ENCODE measurements at regions not wholly inside any gene's neighbourhood (a gene's known extent, or its start where the extent isn't known, plus 50 kb on each side); places are given as distances from the start of the nearest gene placed in this dataset.

GRCh38 chr14:29320286-29320685 lies 553.7 kb downstream of the FOXG1 start:
- TF ChIP-seq CTCF (conservative IDR thresholded peaks at IDR 0.05), result no peak
- Histone ChIP-seq H3K9ac (ENCODE audit: extremely low read depth, low read length, poor library complexity, severe bottlenecking) (no peak overlapping the region), H3K4me3 (ENCODE audit: low read length) (no peak overlapping the region), H3K27ac (ENCODE audit: low read depth, low read length) (no peak overlapping the region), H3K27me3 (ENCODE audit: control insufficient read depth, insufficient read depth, low read length, poor library complexity, severe bottlenecking) (no peaks in the 10 kb centered on the region), H3K36me3 (ENCODE audit: control insufficient read depth, insufficient read depth, low read length) (no peaks in the 10 kb centered on the region), H3K4me1 (ENCODE audit: control insufficient read depth, insufficient read depth, low read length) (no peaks in the 10 kb centered on the region), H3K9me3 (ENCODE audit: control insufficient read depth, low read length) (no peaks in the 10 kb centered on the region)
- Mint-ChIP-seq H3K4me1 (no peaks in the 10 kb centered on the region), H3K36me3 (ENCODE audit: low read depth) (no peaks in the 10 kb centered on the region), H3K4me3 (no peak overlapping the region), H3K27ac (no peak overlapping the region), H3K27me3 (ENCODE audit: insufficient read depth) (no peaks in the 10 kb centered on the region), H3K9me3 (peaks cover 3% of the 10 kb centered on the region)
- 100% methylated on average over 1 of the region's 1 CpG; no CpG with 5 or more reads in 1 of the 2 experiments for WGBS, 2 experiments (ENCODE audit: insufficient coverage in 1 of 2, insufficient read length in 1 of 2)
- DNase-seq, result no peak

- Histone ChIP-seq H3K36me3 (ENCODE audit: control insufficient read depth, insufficient read depth, low read length) (no peaks in the 10 kb centered on the region), H3K4me1 (ENCODE audit: control insufficient read depth, insufficient read depth, low read length) (no peaks in the 10 kb centered on the region), H3K9me3 (ENCODE audit: control insufficient read depth, low read length) (no peaks in the 10 kb centered on the region), H3K27ac (ENCODE audit: low read depth, low read length) (no peak overlapping the region), H3K9ac (ENCODE audit: extremely low read depth, low read length, poor library complexity, severe bottlenecking) (no peak overlapping the region), H3K4me3 (ENCODE audit: low read length) (no peak overlapping the region), H3K27me3 (ENCODE audit: control insufficient read depth, insufficient read depth, low read length, poor library complexity, severe bottlenecking) (no peaks in the 10 kb centered on the region)
- TF ChIP-seq CTCF (conservative IDR thresholded peaks at IDR 0.05), result no peak
- Mint-ChIP-seq H3K4me1 (no peaks in the 10 kb centered on the region), H3K4me3 (no peak overlapping the region), H3K27ac (peak overlapping the region; percentile 26), H3K9me3 (peaks cover 3% of the 10 kb centered on the region), H3K27me3 (ENCODE audit: insufficient read depth) (no peaks in the 10 kb centered on the region), H3K36me3 (ENCODE audit: low read depth) (no peaks in the 10 kb centered on the region)
- no peak for DNase-seq
Measured at GRCh38 chr14:29321646-29322045, 555.1 kb downstream of the FOXG1 start.

GRCh38 chr14:29339494-29340172 lies 573.0 kb downstream of the FOXG1 start:
- Histone ChIP-seq H3K9ac (ENCODE audit: extremely low read depth, low read length, poor library complexity, severe bottlenecking) (no peak overlapping the region), H3K9me3 (ENCODE audit: control insufficient read depth, low read length) (no peaks in the 10 kb centered on the region), H3K4me1 (ENCODE audit: control insufficient read depth, insufficient read depth, low read length) (no peaks in the 10 kb centered on the region), H3K27ac (ENCODE audit: low read depth, low read length) (no peak overlapping the region), H3K4me3 (ENCODE audit: low read length) (no peak overlapping the region), H3K27me3 (ENCODE audit: control insufficient read depth, insufficient read depth, low read length, poor library complexity, severe bottlenecking) (no peaks in the 10 kb centered on the region), H3K36me3 (ENCODE audit: control insufficient read depth, insufficient read depth, low read length) (no peaks in the 10 kb centered on the region)
- Mint-ChIP-seq H3K4me3 (no peak overlapping the region), H3K4me1 (no peaks in the 10 kb centered on the region), H3K27me3 (ENCODE audit: insufficient read depth) (no peaks in the 10 kb centered on the region), H3K36me3 (ENCODE audit: low read depth) (no peaks in the 10 kb centered on the region), H3K9me3 (peaks cover 5% of the 10 kb centered on the region), H3K27ac (no peak overlapping the region)
- DNase-seq, result no peak
- no peak for TF ChIP-seq CTCF (conservative IDR thresholded peaks at IDR 0.05)
- WGBS, 2 experiments (ENCODE audit: insufficient coverage in 1 of 2, insufficient read length in 1 of 2), result 86 to 90% methylated on average over 1 to 3 of the region's 3 CpGs
